ENCODE measurements at regions not wholly inside any gene's neighbourhood (a gene's known extent, or its start where the extent isn't known, plus 50 kb on each side); places are given as distances from the start of the nearest gene placed in this dataset.
A peak's percentile ranks its signal among the peaks of the same experiment; 100 is the strongest.

- peak overlapping the region in 2 of 4 donors; percentile 14 to 48 for H3K27ac ChIP-seq
- TF ChIP-seq EP300 (IDR thresholded peaks at IDR 0.05) (no peak), POLR2A (IDR thresholded peaks at IDR 0.05) (no peak), CTCF (IDR thresholded peaks at IDR 0.05) (no peak)
- H3K4me1 ChIP-seq, result peaks cover 0 to 39% (median 7%) of the 10 kb centered on the region in 4 donors
- DNase-seq (ENCODE audit: low spot score in 2 of 2), result no peak
- H3K9me3 ChIP-seq, result no peaks in the 10 kb centered on the region
- no peak overlapping the region for H3K4me3 ChIP-seq
- H3K36me3 ChIP-seq, result peaks cover 0 to 7% (median 0%) of the 10 kb centered on the region in 3 donors
- no peaks in the 10 kb centered on the region for H3K27me3 ChIP-seq
- WGBS, 2 donors, result 74% methylated on average over 11 of the region's 11 CpGs
Observed at GRCh38 chr18:23380001-23380550, 73.0 kb upstream of the RIOK3 start.

GRCh38 chr18:23380817-23381216 lies 72.3 kb upstream of the RIOK3 start:
- H3K4me3 ChIP-seq, result no peak overlapping the region
- H3K9me3 ChIP-seq, result no peaks in the 10 kb centered on the region
- peaks cover 0 to 33% (median 7%) of the 10 kb centered on the region in 4 donors for H3K4me1 ChIP-seq
- no peak for DNase-seq (ENCODE audit: low spot score in 2 of 2)
- TF ChIP-seq CTCF (IDR thresholded peaks at IDR 0.05) (no peak), EP300 (IDR thresholded peaks at IDR 0.05) (no peak)
- peak overlapping the region in 1 of 4 donors; percentile 14 for H3K27ac ChIP-seq
- WGBS, 2 donors, result 58 to 63% methylated on average over 2 of the region's 2 CpGs
- peaks cover 0 to 12% (median 0%) of the 10 kb centered on the region in 3 donors for H3K36me3 ChIP-seq
- H3K27me3 ChIP-seq, result no peaks in the 10 kb centered on the region

- Histone ChIP-seq H3K36me3 (peaks cover 0 to 12% (median 0%) of the 10 kb centered on the region in 3 donors), H3K9me3 (no peaks in the 10 kb centered on the region), H3K4me3 (no peak overlapping the region), H3K27ac (no peak overlapping the region), H3K4me1 (peaks cover 0 to 17% (median under 1%) of the 10 kb centered on the region in 4 donors), H3K27me3 (no peaks in the 10 kb centered on the region)
- no peak for DNase-seq (ENCODE audit: low spot score in 2 of 2)
- no peak for TF ChIP-seq POLR2A (IDR thresholded peaks at IDR 0.05)
- TF ChIP-seq CTCF (IDR thresholded peaks at IDR 0.05), result no peak
- no peak for TF ChIP-seq EP300 (IDR thresholded peaks at IDR 0.05)
- 80 to 84% methylated on average over 7 of the region's 7 CpGs for WGBS, 2 donors
Observed at GRCh38 chr18:23383494-23383893, 69.6 kb upstream of the RIOK3 start.

- Histone ChIP-seq H3K9me3 (no peaks in the 10 kb centered on the region), H3K36me3 (peaks cover 0 to 12% (median 0%) of the 10 kb centered on the region in 3 donors), H3K27ac (no peak overlapping the region), H3K4me1 (peaks cover 0 to 12% (median 0%) of the 10 kb centered on the region in 4 donors), H3K4me3 (no peak overlapping the region), H3K27me3 (no peaks in the 10 kb centered on the region)
- TF ChIP-seq EP300 (IDR thresholded peaks at IDR 0.05) (no peak), POLR2A (IDR thresholded peaks at IDR 0.05) (no peak), CTCF (IDR thresholded peaks at IDR 0.05) (no peak)
- WGBS, 2 donors, result 87 to 88% methylated on average over 13 of the region's 13 CpGs
- DNase-seq (ENCODE audit: low spot score in 2 of 2), result no peak
Observed at GRCh38 chr18:23384778-23385736, 68.0 kb upstream of the RIOK3 start.

GRCh38 chr18:23386317-23386716 lies 66.8 kb upstream of the RIOK3 start:
- Histone ChIP-seq H3K27ac (no peak overlapping the region), H3K9me3 (no peaks in the 10 kb centered on the region), H3K36me3 (peaks cover 0 to 12% (median 0%) of the 10 kb centered on the region in 3 donors), H3K27me3 (no peaks in the 10 kb centered on the region), H3K4me3 (no peak overlapping the region), H3K4me1 (no peaks in the 10 kb centered on the region)
- DNase-seq (ENCODE audit: low spot score in 2 of 2), result no peak
- WGBS, 2 donors, result 72 to 80% methylated on average over 3 of the region's 3 CpGs
- TF ChIP-seq EP300 (IDR thresholded peaks at IDR 0.05), result no peak
- TF ChIP-seq CTCF (IDR thresholded peaks at IDR 0.05), result no peak

All from tibial nerve (tissue), 4 donors.